ENCODE measurements at regions not wholly inside any gene's neighbourhood (a gene's known extent, or its start where the extent isn't known, plus 50 kb on each side); places are given as distances from the start of the nearest gene placed in this dataset.

- TF ChIP-seq, protein P1, sequence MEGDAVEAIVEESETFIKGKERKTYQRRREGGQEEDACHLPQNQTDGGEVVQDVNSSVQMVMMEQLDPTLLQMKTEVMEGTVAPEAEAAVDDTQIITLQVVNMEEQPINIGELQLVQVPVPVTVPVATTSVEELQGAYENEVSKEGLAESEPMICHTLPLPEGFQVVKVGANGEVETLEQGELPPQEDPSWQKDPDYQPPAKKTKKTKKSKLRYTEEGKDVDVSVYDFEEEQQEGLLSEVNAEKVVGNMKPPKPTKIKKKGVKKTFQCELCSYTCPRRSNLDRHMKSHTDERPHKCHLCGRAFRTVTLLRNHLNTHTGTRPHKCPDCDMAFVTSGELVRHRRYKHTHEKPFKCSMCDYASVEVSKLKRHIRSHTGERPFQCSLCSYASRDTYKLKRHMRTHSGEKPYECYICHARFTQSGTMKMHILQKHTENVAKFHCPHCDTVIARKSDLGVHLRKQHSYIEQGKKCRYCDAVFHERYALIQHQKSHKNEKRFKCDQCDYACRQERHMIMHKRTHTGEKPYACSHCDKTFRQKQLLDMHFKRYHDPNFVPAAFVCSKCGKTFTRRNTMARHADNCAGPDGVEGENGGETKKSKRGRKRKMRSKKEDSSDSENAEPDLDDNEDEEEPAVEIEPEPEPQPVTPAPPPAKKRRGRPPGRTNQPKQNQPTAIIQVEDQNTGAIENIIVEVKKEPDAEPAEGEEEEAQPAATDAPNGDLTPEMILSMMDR (IDR thresholded peaks at IDR 0.05; ENCODE audit: insufficient read depth, low read depth, low read length, missing control alignments): no peak
- H3K4me3 ChIP-seq (ENCODE audit: low read depth, low read length): no peak overlapping the region
- no peak for DNase-seq (ENCODE audit: low read depth)
Observed at GRCh38 chr4:100023800-100024199, 73.7 kb upstream of the H2AZ1 start.

GRCh38 chr4:100022792-100023222 is 72.7 kb upstream of the H2AZ1 start:
- H3K4me3 ChIP-seq (ENCODE audit: low read depth, low read length): no peak overlapping the region
- TF ChIP-seq, protein P1 (IDR thresholded peaks at IDR 0.05; ENCODE audit: insufficient read depth, low read depth, low read length, missing control alignments): no peak
- no peak for DNase-seq (ENCODE audit: low read depth)

GRCh38 chr4:100019821-100020220 is 69.7 kb upstream of the H2AZ1 start:
- TF ChIP-seq, protein P1 (IDR thresholded peaks at IDR 0.05; ENCODE audit: insufficient read depth, low read depth, low read length, missing control alignments): no peak
- no peak overlapping the region for H3K4me3 ChIP-seq (ENCODE audit: low read depth, low read length)
- DNase-seq (ENCODE audit: low read depth): no peak

DNA sequence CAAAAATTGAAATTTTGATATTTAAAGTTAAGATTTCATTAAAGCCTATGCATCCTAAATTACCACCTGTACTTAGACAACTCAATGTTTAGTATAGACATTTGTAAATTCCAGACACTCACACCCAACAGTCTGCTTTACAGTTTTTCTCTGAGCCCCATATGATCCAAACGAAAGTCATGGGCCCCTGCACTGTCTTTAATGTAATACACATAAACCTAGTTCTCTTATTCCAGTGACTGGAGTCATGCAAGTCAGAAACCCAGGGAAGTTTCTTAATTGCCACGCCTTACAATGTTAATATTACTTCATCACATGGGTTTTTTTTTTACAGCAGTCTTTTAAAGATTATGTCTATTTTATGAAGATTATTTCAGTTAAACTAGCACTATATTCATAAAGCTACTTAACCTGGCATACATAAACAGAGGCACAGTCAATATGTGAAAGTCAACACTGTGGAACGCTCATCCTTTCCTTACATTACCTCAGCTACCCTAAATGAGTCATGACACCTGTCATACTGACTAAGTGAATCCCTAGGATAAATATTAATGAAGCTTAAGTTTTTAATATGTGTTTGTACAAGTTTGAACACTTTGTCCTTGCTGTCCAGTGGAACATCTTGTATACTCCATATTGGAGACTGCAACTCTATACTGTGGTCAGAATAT is 67.7 kb upstream of the H2AZ1 start:
- TF ChIP-seq, protein P1 (IDR thresholded peaks at IDR 0.05; ENCODE audit: insufficient read depth, low read depth, low read length, missing control alignments): no peak
- peak; percentile 26 for DNase-seq (ENCODE audit: low read depth)
- no peak overlapping the region for H3K4me3 ChIP-seq (ENCODE audit: low read depth, low read length)

GRCh38 chr4:100016191-100016590 is 66.1 kb upstream of the H2AZ1 start:
- TF ChIP-seq, protein P1 (IDR thresholded peaks at IDR 0.05; ENCODE audit: insufficient read depth, low read depth, low read length, missing control alignments): no peak
- no peak overlapping the region for H3K4me3 ChIP-seq (ENCODE audit: low read depth, low read length)
- no peak for DNase-seq (ENCODE audit: low read depth)

DNA sequence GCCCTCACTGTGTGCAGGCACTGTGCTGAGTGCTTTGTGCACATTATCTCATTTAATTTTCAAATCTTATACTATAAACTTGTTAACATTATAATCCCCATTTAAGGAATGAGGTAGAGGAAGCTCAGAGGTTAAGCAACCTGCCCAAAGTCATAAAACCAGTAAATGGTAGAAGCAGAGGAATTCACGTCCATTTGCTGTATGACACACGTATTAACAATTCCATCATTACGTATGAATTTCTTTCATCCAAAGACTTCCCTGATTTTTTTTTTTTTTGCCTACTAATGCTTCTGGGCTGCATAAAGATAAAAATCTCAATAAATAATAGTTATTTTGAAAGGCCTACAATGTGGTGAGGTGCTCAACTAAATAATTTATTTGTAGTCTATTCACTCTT is 64.5 kb upstream of the H2AZ1 start:
- no peak for DNase-seq (ENCODE audit: low read depth)
- TF ChIP-seq, protein P1 (IDR thresholded peaks at IDR 0.05; ENCODE audit: insufficient read depth, low read depth, low read length, missing control alignments): no peak
- H3K4me3 ChIP-seq (ENCODE audit: low read depth, low read length): no peak overlapping the region

GRCh38 chr4:100009490-100009889 is 59.4 kb upstream of the H2AZ1 start:
- TF ChIP-seq, protein P1 (IDR thresholded peaks at IDR 0.05; ENCODE audit: insufficient read depth, low read depth, low read length, missing control alignments): no peak
- DNase-seq (ENCODE audit: low read depth): no peak

More at GRCh38 chr4:100009490-100009889, 59.4 kb upstream of the H2AZ1 start:
- no peak overlapping the region for H3K4me3 ChIP-seq (ENCODE audit: low read depth, low read length)

Measured in GM12865 (cell line).